ENCODE measurements at regions not wholly inside any gene's neighbourhood (a gene's known extent, or its start where the extent isn't known, plus 50 kb on each side); places are given as distances from the start of the nearest gene placed in this dataset.
"Not testable (repeated sequence)": the region's sequence is repeated elsewhere in the genome, so short reads cannot be mapped to it uniquely, and the experiment has no call there.

DNA sequence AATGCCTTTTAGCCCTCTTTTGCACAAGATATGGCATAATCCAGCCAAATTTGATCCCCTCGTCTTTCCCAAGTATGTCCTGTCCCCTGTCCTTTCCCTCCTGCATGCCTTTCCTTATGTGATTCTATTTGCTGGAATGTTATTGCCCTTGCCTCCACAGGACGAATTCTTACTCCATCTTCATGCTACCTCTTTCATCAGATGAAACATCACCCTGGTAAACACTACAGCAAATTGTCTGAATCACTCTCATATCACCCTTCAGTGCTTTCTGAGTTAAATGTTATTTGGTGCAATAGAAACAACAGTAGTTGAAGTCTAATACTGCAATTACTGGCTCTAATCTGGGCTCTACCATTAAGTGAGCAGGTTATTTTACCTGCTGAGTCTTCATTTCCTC lies 52.2 kb upstream of the FAT1 start:
- DNase-seq (ENCODE audit: missing footprints) = no peak
- intact Hi-C loops (cut with DNase I) = no loop called here
- ATAC-seq = no peak

DNA sequence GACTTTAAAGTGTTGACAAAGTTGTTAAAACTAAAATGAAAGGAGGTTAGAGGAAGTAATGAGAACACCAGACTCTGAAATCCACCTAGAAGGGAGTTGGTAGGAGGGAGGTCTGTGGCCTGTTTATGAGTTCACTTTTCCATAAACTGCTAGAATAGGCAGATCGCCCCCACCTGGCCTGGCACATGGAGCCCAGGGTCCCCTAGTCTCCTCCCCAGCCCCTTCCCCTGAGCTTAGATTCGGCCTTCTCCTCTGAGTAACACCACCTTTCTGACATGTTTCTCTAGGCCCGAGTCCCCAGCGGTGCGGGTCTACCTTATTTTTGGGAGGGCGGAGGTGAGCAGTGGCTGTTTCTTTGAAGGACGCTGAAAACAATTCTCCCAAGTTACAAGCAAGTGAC lies 54.5 kb upstream of the FAT1 start:
- ATAC-seq (no peak), DNase-seq (ENCODE audit: missing footprints) (no peak)
- intact Hi-C loops (cut with DNase I) = no loop called here

DNA sequence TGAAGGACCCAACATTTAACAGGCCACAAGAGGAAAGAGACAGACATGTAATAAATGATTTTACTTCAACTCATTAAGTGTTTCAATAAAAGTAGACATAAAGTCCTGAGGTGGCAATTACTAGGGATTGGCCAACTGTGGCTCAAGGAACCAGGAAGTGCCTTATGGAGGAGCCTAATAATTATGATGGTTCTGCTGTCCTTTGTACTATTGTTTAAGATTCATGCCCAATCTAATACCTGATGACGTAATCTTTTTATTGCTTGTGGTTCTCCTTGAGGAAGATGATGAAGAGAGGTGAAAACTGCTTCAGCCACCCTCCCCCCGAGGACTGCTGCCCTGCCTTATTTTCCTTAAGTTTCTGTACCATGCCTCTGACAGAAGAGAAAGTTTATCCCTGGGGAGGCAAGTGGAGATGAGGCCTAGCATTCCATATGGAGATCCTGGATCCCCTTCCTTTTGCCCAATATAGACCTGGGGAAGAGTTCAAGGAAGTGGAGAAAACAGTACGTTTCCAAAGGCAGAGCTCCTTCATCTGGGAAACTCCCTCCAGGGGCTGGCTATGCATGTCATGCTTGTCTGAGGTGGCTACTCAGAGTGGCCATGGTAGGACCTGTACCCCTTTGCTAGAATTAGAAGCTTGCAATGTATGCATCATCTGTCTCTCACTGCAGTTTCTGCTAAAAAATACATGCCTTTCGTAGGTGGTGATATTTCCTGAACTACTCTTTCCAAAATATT lies 56.8 kb upstream of the FAT1 start:
- DNase-seq (ENCODE audit: missing footprints) (no peak), ATAC-seq (no peak)
- intact Hi-C loops (cut with DNase I) = no loop called here

DNA sequence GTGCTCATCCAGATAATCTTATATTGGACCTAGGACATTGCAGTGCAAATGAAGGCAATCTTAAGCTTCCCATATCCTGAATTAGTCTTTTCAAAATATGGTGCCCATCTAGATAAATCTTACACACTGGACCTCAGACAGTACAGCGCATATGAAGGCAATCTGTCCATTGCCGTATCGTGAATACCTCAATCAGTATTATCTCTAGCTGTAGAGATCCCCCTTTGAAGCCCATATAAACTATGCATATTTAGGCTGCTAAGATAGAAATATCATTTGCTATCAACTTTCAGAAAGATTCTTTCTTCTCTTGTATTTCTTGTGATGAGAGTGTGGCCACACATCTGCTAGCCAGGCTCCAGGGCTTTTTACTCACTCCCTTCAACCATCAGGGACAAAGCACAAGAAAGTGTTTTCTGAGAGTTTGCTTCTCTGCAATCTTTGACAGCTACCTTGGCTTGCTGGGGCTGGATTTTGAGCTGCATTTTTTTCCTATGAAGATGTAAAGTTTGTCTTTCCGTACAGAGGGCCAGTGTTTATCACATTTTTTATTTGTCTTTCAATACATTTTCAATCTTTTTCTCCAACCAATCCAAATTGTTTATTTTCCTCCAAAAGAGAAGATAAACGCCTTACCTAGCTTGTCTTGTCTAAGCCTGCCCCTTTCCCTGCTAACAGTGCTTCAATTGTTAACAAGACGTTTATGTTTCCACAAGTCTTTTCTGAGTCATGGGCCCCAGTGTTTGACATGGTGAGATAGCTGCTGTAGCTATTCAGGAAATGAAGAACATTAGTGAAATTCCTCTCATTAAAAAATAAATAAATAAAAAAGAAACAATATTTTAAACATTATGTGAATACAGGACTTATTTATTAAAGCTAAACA lies 57.6 kb upstream of the FAT1 start:
- DNase-seq (ENCODE audit: missing footprints) (no peak), ATAC-seq (no peak)
- intact Hi-C loops (cut with DNase I) = no loop called here

DNA sequence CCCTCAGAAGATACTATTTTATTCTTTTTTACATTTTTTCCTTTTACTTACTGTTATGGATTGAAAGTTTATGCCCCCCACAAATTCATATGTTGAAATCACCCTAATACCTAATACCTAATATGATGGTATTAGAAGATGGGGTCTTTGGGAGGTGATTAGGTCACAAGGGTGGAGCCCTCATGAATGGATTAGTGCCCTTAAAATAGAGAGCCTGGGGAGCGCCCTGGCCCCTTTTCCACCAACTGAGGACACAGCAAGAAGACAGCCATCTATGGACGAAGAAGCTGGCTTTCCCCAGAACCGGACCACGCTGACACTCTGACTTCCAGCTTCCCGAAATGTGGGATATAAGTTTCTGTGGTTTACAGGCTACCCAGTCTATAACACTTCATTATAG lies 58.6 kb upstream of the FAT1 start:
- intact Hi-C loops (cut with DNase I) = no loop called here
- ATAC-seq = no peak

DNA sequence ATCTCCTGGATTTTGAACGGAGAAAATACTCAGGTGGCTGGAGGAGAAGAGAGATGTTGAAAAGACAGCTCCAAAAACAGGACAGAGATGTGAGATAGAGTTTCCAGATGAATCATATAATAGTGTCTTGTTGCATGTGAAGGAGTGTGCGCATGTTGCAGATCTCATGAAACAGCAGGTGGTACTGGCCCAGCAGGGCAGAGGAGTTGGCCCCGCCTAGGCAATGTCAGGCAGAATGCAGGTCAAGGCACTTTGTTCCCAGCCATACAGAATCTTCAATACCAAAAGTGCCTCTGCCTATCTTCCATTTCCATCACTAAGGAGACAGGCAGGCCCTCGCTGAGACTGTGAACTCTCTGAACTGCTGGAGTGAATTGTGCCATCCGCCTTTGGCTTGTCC lies 63.9 kb upstream of the FAT1 start:
- intact Hi-C loops (cut with DNase I) = no loop called here
- ATAC-seq = no peak
- no peak for DNase-seq (ENCODE audit: missing footprints)

More for the DNA sequence above, 58.6 kb upstream of the FAT1 start:
- no peak for DNase-seq (ENCODE audit: missing footprints)

DNA sequence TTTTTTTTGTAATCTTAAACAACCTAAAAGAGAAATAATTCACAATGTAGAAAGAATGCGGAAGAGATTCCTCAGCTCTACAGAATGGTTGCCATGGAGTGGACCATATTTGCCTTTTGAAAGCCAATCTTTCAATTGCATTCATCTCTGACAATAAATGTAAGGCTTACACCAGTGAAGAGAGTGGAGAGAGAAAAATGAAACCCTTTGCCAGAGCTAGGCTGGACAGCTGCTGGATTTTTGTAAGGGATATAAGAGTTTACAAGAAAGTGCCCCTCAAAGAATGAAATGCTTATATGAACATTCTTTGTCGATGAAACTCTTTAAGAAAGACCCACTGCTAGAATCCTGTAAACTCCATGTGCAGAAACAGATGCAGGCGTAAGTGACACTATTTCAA lies 66.0 kb upstream of the FAT1 start:
- intact Hi-C loops (cut with DNase I) = no loop called here
- DNase-seq (ENCODE audit: missing footprints) (no peak), ATAC-seq (no peak)

DNA sequence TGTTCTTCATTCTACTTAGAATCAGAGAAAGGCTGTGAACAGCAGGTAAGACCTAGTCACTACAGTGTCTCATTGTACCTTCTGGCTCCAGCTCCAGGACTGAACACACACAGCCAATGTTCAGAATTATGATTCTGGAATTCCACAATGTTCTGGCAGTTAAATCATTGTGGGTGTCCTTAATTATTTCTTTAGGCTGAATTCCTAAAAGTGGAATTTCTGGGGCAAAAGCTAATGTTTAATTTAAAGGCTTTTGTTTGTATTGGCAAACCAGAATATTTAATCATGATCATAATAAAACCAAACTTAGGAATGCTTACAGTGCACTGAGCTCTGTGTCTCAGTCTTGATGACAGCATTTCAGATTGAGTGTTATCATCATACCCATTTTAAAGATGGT lies 67.0 kb upstream of the FAT1 start:
- ATAC-seq = no peak
- intact Hi-C loops (cut with DNase I) = no loop called here
- no peak for DNase-seq (ENCODE audit: missing footprints)

DNA sequence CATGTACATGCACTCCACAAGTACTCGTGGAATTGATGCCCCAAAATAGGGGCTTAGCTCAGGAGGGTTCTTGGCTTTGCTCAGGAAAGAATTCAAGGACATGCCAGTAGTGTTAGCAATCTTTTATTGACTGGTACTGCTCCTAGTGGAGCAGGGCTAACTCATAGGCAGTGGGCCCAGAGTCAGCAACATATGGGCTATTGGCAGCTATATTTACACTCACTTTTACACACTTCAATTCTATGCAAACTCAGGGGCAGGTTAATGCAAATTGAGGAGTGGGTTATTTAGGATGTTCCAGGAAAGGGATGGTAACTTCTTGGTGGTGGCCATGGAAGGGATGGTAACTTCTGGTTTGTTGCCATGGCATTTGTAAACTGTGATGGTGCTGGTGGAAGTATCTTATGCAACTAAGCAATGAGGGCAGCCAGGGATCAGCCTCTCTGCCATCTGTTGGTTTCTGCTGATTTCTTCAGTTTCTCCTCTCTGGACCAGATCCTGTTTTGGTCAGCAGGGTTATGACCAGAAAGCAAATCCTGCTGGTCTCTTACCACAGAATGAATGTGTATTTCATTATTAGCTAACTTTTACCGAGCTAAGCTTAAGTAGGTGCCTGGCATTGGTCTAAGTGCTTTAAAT lies 69.2 kb upstream of the FAT1 start:
- ATAC-seq (no peak), DNase-seq (ENCODE audit: missing footprints) (no peak)
- intact Hi-C loops (cut with DNase I) = no loop called here

DNA sequence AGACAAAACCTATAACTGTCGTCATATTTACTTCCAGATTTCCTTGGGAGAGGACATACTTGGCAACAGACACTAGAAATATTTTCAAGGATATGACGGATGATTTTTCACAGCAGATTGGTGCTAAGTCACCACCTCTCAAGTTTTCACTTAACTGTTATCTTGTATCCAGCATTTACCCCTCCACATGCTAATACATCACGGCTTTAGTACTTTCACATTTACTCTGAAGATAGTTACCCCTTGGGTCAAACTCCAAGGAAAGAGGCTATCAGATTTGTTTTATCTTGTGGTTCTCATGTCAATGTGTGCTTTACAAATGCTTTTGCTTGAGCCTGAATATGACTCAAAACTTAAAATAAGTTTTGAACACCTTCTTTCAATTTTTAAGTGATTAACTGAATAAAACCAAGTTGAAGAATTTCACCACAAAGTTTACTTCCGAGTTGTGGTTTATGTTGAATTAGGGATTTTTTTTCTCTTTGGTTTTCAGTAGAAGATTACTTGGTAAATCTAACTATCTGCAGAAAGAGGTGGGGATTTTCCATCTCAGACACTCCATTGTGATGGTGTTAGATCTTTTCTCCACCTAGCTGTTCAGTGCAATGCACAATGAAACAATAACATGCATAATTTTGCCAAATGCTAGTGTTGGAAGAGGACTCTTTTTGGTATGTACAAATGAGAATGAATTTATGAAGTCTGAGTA lies 75.4 kb upstream of the FAT1 start:
- intact Hi-C loops (cut with DNase I) = no loop called here
- no peak for DNase-seq (ENCODE audit: missing footprints)
- no peak for ATAC-seq

DNA sequence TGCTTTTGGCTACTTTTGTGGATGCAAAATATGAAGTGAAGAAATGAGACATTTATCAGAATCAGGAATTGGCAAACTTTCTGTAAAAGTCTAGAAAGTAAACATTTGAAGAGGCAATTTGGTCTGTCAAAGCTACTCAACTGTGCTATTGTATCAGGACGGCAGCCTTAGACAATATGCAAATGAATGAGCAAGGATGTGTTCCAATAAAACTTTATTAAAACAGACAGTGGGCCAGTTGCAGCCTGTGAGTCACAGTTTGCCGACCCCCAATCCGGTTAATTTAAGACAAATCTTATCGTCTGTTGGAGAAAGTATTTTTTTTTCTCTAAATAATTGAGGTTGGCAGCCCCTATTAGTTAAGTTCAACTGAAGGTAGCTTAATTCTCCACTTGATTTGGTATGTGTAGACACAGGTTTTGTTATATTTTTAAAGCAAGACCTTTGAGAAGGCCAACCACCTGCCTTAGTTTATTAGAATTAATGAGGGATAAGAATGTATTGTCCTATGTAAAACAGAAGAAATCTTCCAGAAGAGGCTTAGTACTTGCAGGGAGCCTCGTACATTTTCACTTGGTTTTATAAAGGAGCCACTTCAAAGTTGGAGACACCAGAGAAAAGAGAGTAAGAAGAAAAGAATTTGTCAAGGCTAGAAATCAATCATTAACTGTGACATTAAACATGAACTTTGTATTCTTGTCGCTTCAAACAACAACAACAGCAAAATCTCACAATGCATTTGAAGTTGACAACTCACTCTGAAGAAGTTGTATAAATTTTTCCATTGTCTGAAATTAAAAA lies 81.6 kb upstream of the FAT1 start:
- no peak for DNase-seq (ENCODE audit: missing footprints)
- no peak for ATAC-seq
- intact Hi-C loops (cut with DNase I) = no loop called here

DNA sequence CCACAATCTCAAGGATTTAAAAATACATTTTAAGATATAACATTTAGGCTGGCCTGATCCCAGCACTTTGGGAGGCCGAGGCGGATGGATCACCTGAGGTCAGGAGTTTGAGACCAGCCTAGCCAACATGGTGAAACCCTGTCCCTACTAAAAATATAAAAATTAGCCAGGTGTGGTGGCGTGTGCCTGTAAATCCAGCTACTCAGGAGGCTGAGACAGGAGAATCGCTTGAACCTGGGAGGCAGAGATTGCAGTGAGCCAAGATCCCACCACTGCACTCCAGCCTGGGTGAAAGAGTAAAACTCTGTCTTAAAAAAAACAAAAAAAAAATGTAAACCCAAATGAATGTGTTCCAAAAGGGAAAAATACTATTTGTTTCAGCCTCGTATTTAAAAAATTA lies 82.3 kb upstream of the FAT1 start:
- ATAC-seq; DNase-seq (ENCODE audit: missing footprints); intact Hi-C loops (cut with DNase I): not testable (repeated sequence)

DNA sequence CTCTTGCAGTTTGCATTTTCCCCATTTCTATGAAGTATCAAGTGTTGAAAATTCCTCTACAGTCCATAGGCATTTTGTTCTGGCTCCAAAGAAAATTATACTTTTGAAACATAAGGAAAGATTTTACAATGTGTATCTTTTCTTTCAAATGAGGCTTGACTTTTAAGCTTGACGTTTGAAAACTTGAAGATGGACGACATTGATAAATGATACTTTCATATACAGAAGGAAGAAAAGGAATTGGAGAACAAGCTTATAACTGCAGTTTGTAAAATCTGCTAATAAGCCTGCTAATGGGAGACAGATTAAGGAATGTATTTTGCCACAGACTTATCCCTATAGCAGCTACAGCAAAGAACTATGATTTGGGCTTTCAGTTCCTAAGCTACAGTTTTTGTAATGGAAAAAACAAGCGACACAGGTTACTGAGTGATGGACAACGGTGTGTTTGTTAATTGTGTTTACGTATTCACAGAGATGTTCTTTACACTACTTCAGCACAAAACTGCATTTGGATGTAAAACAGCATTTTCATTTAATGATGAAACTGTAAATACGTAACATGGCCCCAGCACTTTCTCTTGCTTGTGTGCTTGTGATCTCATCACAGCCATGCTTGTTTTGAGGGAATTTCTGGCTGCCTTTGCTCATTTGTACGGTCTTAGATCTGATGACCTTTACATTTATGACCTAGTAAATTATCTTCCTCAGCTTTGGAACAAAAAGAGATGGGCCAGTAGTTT lies 83.2 kb upstream of the FAT1 start:
- ATAC-seq = no peak
- no peak for DNase-seq (ENCODE audit: missing footprints)
- intact Hi-C loops (cut with DNase I) = no loop called here

DNA sequence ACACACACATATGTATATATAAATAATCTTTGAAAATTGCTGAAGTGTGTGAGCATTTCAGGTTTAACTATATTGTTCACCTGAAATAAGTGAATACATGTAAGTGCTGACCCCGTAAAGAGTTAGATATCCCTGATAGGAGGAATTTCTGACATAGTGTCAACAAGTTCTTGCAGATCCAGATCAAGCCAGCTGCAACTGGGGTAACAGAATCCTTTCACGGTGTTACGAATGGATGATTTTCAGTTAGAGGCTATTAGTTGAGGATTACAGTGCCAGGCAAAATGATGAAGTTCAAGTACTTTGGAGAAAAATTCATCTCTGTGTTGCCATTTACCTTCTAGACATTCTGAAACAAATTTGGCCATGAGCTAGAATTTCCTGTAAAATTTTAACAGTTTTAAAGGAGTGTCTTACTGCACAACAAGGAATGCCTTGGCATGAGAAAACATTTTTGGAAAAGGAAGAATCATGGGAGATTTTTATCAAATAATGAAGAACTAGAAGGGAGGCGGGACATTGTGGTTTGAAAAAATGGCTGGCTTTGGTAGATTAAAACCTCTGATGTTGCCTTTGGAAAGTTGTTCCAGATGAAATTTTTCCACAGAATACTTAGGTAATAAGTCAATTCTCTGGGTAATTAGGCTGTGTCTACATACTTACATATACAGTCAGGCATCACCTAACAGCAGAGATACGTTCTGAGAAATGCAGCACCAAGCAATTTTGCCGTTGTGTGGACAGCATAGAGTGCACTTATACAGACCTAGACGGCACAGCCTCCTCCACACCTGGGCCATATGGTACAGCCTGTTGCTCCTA lies 84.4 kb upstream of the FAT1 start:
- ATAC-seq (no peak), DNase-seq (ENCODE audit: missing footprints) (no peak)
- intact Hi-C loops (cut with DNase I) = no loop called here

DNA sequence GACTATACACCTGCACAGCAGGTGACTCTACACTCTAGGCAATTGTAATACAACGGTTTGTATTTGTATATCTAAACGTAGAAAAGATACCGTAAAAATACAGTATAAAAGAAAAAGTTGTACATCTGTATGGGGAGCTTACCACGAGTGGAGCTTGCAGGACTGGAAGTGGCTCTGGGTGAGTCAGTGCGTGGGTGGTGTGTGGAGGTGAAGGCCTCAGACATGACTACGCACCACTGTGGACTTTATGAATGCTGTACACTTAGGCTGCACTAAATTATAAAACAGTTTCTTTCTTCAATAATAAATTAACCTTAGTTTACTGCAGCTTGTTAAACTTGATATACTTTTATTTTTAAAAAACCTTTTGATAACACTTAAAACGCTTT lies 85.0 kb upstream of the FAT1 start:
- DNase-seq (ENCODE audit: missing footprints) (no peak), ATAC-seq (no peak)
- intact Hi-C loops (cut with DNase I) = no loop called here

DNA sequence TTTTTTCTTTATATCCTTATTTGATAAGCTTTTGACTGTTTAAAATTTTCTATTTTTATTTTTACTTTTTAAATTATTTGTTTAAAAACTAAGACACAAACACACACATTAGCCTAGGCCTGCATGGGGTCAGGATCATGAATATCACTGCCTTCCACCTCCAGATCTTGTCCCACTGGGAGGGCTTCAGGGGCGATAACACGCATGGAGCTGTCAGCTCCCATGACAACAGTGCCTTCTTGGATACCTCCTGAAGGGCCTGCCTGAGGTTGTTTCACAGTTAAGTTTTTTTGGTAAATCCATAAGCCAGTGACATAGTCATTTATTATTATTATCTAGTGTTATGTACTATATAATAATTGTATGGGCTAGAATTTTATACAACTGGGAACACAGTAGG lies 85.4 kb upstream of the FAT1 start:
- no peak for ATAC-seq
- intact Hi-C loops (cut with DNase I) = no loop called here

DNA sequence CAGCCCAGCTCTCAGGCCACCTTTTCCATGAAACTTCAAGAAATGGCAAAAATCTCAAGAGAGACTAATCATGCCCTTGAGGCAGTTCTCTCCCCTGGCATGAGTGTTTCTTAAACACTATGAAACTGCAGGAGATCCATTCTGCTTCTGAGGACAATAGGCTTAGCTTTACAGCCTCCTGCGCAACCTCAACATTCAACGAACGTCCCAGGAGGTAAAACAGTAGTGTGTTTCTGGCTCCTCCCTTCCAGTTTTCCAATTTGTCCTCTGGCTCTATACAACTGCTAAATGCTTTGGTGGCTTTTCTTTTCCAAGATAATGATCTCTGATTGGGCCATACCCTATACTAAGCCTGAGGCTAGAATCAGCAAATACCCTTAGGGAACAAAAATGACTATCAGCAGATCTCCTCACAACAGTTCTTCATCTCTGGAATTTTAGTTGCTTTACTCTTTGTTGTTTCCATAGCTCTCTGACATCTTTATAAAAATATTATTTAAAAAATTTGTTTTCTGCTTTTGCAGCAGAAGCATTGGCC lies 87.0 kb upstream of the FAT1 start:
- ATAC-seq = no peak
- intact Hi-C loops (cut with DNase I) = no loop called here
- DNase-seq (ENCODE audit: missing footprints) = no peak

More for the DNA sequence above, 85.4 kb upstream of the FAT1 start:
- DNase-seq (ENCODE audit: missing footprints) = no peak

All from Right ventricle myocardium inferior (tissue), 1 donor.